ENCODE measurements at regions not wholly inside any gene's neighbourhood (a gene's known extent, or its start where the extent isn't known, plus 50 kb on each side); places are given as distances from the start of the nearest gene placed in this dataset.

- ChIA-PET CTCF (no interaction called here), POLR2A (ENCODE audit: unreplicated experiment) (no interaction called here)
- intact Hi-C loops (cut with micrococcal nuclease), result no loop called here
- Histone ChIP-seq H3K4me2 (ENCODE audit: low read length) (no peak overlapping the region), H3K9me3 (ENCODE audit: low read length) (no peaks in the 10 kb centered on the region), H3K27ac (ENCODE audit: low read length) (no peak overlapping the region), H2AFZ (ENCODE audit: low read length) (no peak overlapping the region), H3K4me1 (ENCODE audit: insufficient read depth, low read length) (no peaks in the 10 kb centered on the region), H3K79me2 (ENCODE audit: low read length) (no peaks in the 10 kb centered on the region), H4K20me1 (ENCODE audit: low read length) (no peaks in the 10 kb centered on the region), H3F3A (ENCODE audit: low read length, unreplicated experiment) (no peaks in the 10 kb centered on the region), H3K4me3 (ENCODE audit: low read length) (no peak overlapping the region), H3K9me2 (replicated peaks; ENCODE audit: low read length) (no peaks in the 10 kb centered on the region), H3K9ac (ENCODE audit: low read length) (no peak overlapping the region), H3K27me3 (ENCODE audit: low read length) (no peaks in the 10 kb centered on the region), H3K36me3 (ENCODE audit: low read depth, low read length) (no peaks in the 10 kb centered on the region)
- ATAC-seq (no peak), DNase-seq (peak; percentile 45)
- no peak for TF ChIP-seq CTCF (conservative IDR thresholded peaks at IDR 0.05; ENCODE audit: low read depth, low read length)
- no peak for TF ChIP-seq EZH2 (IDR thresholded peaks at IDR 0.05; ENCODE audit: low read length, unreplicated experiment)
- TF ChIP-seq EZH2phosphoT487 (IDR thresholded peaks at IDR 0.05; ENCODE audit: borderline replicate concordance, low read length), result no peak
- no TSS peak for BruUV-seq (replicated peaks)
Observed at GRCh38 chr5:14071433-14071832, 71.7 kb upstream of the TRIO start.

- Histone ChIP-seq H3K9ac (ENCODE audit: low read length) (no peak overlapping the region), H3K4me1 (ENCODE audit: insufficient read depth, low read length) (no peaks in the 10 kb centered on the region), H3F3A (ENCODE audit: low read length, unreplicated experiment) (no peaks in the 10 kb centered on the region), H3K79me2 (ENCODE audit: low read length) (no peaks in the 10 kb centered on the region), H3K27me3 (ENCODE audit: low read length) (no peaks in the 10 kb centered on the region), H3K9me3 (ENCODE audit: low read length) (no peaks in the 10 kb centered on the region), H3K4me2 (ENCODE audit: low read length) (no peak overlapping the region), H3K36me3 (ENCODE audit: low read depth, low read length) (no peaks in the 10 kb centered on the region), H4K20me1 (ENCODE audit: low read length) (no peaks in the 10 kb centered on the region), H3K4me3 (ENCODE audit: low read length) (no peak overlapping the region), H3K27ac (ENCODE audit: low read length) (no peak overlapping the region), H3K9me2 (replicated peaks; ENCODE audit: low read length) (no peaks in the 10 kb centered on the region), H2AFZ (ENCODE audit: low read length) (no peak overlapping the region)
- no TSS peak for BruUV-seq (replicated peaks)
- intact Hi-C loops (cut with micrococcal nuclease), result no loop called here
- ChIA-PET CTCF (no interaction called here), POLR2A (ENCODE audit: unreplicated experiment) (no interaction called here)
- TF ChIP-seq EZH2 (IDR thresholded peaks at IDR 0.05; ENCODE audit: low read length, unreplicated experiment) (no peak), EZH2phosphoT487 (IDR thresholded peaks at IDR 0.05; ENCODE audit: borderline replicate concordance, low read length) (no peak), CTCF (conservative IDR thresholded peaks at IDR 0.05; ENCODE audit: low read depth, low read length) (no peak)
- ATAC-seq, result no peak
- no peak for DNase-seq
Observed at GRCh38 chr5:14069021-14069420, 74.1 kb upstream of the TRIO start.

GRCh38 chr5:14068136-14068535 lies 75.0 kb upstream of the TRIO start:
- H3K79me2 ChIP-seq (ENCODE audit: low read length), result no peaks in the 10 kb centered on the region
- DNase-seq, result no peak
- no peak overlapping the region for H2AFZ ChIP-seq (ENCODE audit: low read length)
- ATAC-seq, result no peak
- intact Hi-C loops (cut with micrococcal nuclease), result no loop called here
- ChIA-PET POLR2A (ENCODE audit: unreplicated experiment) (no interaction called here), CTCF (no interaction called here)
- TF ChIP-seq CTCF (conservative IDR thresholded peaks at IDR 0.05; ENCODE audit: low read depth, low read length), result no peak
- H3K4me3 ChIP-seq (ENCODE audit: low read length), result no peak overlapping the region
- H3K27ac ChIP-seq (ENCODE audit: low read length), result no peak overlapping the region
- no peaks in the 10 kb centered on the region for H4K20me1 ChIP-seq (ENCODE audit: low read length)
- H3K36me3 ChIP-seq (ENCODE audit: low read depth, low read length), result no peaks in the 10 kb centered on the region
- H3K4me2 ChIP-seq (ENCODE audit: low read length), result no peak overlapping the region
- H3K9me3 ChIP-seq (ENCODE audit: low read length), result no peaks in the 10 kb centered on the region
- H3F3A ChIP-seq (ENCODE audit: low read length, unreplicated experiment), result no peaks in the 10 kb centered on the region
- no peaks in the 10 kb centered on the region for H3K27me3 ChIP-seq (ENCODE audit: low read length)
- no peak overlapping the region for H3K9ac ChIP-seq (ENCODE audit: low read length)
- no peaks in the 10 kb centered on the region for H3K9me2 ChIP-seq (replicated peaks; ENCODE audit: low read length)
- H3K4me1 ChIP-seq (ENCODE audit: insufficient read depth, low read length), result no peaks in the 10 kb centered on the region
- BruUV-seq (replicated peaks), result no TSS peak

All from PC-3 (cell line).